GM21723 (cell line): ENCODE measurements at regions not wholly inside any gene's neighbourhood (a gene's known extent, or its start where the extent isn't known, plus 50 kb on each side); places are given as distances from the start of the nearest gene placed in this dataset.

Source experiments
- ATAC-seq: cut with Tn5 transposase; IDR thresholded peaks from one replicate; pipeline ENCODE4 v1.9.1; 2021; ENCODE audit warnings: mild to moderate bottlenecking, moderate library complexity; ENCODE audit not compliant: unreplicated experiment

DNA sequence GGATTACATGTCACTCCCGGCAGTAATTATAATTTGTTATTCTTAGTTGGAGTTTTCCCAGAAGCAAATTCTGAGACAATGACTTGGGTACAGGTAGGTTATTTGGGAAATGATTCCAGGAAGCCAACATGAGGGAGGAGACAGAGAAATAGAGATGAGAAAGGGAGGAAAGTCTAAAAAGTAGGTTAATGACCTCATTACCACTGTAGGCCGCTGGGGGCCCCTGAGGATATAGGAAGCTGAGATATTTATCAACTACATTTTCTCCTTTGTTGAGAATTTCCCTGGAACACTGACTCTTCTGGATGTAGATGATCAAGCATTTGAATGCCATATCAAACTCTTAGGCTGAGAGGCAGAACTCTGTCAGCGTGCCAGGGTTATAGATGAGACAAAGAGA is 284.3 kb downstream of the ICOS start:
- no peak for ATAC-seq

DNA sequence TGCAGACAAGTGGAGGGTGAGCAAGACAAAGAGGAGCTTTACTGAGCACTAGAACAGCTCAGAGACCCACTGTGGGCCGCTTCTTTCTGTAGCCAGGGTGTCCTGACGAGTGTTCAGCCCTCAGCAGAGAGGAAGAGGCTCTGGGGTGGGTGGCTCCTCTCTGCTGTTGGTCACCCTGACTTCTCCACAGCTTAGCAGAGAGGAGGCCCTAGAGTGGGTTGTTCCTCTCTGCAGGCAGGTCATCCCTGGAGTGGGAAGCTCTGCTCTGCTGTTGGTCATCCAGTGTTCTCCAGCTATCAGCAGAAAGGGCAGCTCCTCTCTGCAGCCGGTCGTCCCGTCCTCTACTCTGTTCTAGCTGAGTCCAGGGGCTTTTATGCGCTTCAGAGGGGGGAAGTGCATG is 286.5 kb downstream of the ICOS start:
- ATAC-seq = no peak

DNA sequence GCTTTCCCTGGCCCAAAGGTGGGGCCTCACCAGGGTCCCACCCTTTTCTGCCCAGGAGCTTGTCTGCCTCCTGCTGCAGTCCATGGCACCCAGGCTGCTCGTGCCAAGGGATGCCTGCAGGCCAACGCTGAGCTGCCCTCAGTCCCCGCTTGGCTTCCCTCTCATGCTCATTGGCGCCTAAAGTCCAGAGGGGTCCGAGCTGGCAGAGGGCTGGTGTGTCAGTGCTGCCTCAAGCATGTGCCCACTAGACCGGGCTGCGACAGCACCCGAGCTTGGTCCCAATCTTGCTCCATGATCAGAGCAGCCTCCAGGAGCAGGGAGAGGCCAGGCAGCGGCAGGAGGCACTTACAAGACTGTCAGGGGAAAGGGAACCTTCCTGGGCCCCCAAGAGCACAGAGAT is 287.0 kb downstream of the ICOS start:
- no peak for ATAC-seq

DNA sequence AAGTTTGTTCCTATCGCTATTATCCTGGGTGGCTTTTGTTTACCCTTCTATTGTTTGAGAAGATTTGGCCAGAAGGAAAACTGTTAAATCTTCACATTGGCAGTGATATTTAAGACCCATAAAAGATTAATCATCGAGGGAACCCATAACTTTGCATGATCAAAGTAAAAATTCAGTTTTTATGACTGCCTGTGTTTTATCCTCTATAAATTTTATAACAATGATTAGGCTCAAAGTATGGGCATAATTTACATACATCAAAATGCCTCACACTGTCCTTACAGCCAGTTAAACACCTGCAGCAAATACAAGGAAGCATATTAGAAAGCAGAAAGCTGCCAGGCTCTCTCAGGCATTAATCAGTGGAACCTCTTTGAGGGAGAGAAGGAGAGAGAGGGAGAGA is 289.1 kb downstream of the ICOS start:
- ATAC-seq = no peak

DNA sequence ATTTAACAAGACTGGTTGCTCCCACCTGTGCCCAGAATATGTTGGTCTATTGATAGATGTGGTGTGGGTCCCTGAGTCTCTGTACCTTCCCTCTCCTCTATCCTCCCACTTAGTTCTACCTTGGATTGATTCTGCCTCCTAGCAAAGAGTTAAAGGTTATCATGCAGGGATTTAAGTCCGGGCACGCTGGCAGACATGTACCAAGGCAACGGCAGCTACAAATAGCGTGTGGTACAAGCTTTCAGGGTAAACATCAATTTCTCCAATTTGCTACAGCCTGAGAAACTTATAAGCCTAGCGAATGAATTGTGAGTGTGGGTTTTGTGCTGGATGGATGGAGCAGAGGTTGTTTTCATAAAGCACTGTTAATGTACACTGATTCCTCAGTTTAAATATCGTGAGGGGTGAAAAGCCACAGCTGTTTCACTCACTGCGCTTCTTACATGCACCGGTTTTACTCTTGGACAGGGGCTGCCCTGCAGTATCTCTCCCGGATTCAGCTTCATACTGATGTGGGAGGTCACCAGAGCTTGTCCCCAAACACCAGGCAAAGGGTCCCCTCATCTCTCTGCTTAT is 289.8 kb downstream of the ICOS start:
- no peak for ATAC-seq

DNA sequence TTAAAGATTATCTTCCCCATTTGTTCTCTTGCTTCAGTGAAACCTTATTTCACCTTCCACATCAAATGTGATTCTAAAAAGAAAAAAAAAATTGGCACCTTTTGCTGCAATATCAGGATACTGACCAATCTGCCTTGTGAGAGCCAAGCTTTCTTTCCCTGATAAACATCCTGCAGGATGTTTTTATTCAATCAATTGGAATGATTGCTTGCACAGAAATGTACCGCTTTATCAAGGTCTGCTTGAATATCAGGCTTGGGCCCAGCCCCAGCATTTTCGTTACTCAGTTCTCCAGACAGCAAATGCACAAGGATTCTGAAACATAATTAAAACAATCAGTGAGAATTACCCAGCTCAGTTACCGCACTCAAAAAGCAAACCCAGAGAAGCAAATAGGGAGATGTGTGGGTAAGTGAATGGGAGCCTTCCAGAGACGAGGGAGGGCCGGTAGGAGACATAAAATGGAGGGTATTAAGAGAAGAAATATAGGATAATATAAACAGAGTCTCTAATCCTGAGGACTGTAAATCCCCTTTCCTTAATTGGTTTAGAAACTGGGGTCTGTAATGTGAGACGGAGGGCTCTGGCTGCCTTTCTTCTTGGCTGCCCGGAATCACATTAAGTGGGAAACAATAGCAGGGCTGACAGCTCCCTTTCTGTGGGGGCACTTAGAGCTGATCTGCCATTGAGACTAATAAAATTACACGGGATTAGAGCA is 291.8 kb downstream of the ICOS start:
- ATAC-seq = no peak

DNA sequence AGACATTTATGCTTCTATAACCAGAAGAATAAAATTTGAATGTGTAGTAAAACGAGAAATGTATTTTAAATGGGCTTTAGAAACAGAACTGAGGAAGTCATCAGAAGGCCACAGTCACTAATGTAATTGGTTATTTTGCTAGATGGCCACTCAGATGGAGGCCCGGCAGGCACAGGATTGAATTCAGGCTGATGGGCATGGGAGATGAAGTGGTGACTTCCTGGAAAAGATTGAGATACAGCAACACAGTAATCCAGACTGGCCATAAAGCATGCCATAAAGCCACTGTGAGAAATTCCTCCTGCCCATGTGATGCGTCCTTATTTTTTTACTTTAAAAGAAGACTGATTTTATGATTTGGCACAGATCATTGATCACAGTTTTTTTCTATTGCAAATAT is 297.7 kb downstream of the ICOS start:
- ATAC-seq = no peak

DNA sequence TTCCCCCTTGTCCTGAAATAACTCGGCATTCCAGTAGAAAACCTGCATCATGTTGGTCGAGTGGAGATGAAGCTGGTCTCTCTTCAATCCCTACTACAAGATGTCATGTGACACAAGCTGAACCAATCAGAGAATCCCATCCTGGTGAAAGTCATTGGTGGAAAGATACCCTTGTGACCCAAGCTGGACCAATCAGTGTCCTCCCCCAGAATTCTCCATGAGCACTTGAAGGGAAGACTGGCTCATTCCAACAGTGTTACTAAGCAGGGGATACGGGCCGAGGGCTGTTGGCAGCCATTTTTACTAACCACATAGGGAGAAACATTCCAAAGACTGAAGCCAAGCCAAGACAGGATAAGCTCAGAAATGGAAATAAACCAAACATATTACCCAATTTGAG is 298.3 kb downstream of the ICOS start:
- ATAC-seq = no peak

DNA sequence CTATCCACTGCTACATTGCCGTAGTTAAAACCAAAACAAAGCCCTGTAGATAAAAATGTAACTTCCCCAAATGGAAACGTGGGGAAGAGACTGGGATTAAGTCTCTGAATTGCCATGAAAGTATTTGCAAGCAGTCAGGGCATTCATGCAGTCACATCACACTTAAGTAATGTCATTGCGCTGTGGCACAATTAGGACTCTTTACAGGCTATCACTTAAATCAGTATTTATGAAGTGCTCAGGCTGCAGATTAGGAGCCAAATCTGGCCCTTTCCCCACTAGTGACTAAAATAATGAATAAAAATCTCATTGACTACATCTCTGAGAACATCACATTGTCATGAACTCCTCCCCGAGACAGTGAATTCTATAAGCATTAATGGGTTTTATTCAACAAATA is 300.9 kb downstream of the ICOS start:
- no peak for ATAC-seq

DNA sequence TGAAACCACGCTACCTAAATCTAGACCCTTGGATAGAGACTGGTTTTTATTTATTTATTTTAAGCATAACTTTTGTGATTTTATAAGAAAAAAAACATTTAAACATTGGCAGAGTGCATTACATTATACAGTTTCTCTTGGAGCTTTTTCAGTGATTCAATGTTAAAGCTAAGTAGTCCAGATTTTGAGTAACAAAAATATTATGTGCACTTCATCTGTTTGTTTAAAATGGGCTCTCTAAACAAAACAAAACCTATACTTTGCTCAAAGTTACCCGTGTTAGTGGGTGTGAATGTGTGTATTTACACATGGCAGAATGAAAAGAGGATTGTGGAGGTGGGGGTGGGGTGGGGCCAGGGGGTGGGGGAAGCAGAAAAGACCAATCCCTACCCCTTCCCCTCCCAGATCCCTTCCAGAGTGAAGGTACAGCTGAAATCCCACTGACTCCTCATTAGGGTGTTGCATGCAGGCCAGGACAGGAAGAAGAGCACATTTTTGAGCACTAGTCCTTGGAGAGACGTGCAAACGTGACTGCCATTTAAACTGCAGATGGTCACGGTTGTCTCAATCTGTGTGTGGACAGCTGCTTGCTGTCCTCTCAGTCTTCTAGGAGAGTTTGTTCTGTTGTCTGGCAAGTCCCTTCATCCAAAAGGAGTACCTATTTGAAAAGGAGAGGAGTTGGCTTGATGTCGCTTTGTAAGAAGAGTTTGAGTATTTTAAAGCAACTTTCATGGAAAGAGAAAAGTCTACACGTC is 303.0 kb downstream of the ICOS start:
- no peak for ATAC-seq

DNA sequence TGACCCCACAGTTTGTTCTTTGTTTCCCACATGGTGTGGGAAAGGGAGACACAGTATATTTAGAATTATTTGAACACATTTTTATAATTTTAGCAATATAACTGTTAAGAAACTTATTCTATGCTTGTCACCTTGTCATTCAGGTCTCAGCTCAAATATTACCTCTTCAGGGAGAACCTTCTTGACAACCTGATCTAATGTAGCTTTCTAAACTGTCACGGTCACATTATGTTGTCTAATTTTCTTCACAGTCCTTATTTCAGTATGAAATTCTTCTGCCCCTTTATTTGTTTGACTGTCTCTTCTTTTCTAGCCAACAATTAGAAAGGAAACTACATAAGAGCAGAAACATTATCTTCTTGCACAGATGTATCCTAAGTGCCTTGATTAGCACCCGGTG is 304.3 kb upstream of the PARD3B start:
- no peak for ATAC-seq

DNA sequence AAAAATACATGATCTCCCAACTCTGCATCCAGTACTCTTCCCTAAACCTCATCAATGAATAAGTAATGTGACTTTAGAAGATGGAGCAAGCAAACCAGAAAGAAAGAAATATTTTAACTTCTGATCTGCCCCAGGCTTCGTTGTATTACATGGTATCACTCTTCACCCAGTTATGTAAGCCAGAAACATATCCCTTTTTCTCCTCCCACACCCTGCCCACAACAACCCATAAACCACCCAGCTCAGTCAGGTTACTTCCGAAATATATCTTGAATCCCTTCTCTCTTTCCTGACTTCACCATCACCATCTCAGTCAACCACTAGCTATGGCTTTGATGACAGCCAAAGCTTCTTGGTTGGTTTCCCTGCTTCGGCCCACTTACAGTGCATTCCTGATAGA is 295.8 kb upstream of the PARD3B start:
- ATAC-seq = no peak

DNA sequence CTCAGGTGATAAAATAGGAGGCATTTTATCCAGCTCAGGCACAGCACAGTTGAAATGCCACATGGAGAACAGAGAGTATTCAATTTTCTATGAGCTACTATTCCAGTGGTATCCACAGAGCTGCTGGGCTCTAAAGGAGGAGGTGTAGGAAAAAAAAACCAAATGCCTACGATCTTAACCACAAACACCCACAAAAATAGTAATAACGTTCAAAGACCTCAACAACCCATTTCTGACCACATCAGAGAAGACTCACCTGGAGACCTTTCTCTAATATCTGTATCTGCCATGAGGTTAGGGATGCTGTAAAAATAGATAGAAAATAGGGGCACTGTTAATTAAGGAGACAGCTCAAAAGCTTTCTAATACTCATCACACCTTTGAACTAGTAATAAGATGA is 294.6 kb upstream of the PARD3B start:
- ATAC-seq = peak; percentile 16

DNA sequence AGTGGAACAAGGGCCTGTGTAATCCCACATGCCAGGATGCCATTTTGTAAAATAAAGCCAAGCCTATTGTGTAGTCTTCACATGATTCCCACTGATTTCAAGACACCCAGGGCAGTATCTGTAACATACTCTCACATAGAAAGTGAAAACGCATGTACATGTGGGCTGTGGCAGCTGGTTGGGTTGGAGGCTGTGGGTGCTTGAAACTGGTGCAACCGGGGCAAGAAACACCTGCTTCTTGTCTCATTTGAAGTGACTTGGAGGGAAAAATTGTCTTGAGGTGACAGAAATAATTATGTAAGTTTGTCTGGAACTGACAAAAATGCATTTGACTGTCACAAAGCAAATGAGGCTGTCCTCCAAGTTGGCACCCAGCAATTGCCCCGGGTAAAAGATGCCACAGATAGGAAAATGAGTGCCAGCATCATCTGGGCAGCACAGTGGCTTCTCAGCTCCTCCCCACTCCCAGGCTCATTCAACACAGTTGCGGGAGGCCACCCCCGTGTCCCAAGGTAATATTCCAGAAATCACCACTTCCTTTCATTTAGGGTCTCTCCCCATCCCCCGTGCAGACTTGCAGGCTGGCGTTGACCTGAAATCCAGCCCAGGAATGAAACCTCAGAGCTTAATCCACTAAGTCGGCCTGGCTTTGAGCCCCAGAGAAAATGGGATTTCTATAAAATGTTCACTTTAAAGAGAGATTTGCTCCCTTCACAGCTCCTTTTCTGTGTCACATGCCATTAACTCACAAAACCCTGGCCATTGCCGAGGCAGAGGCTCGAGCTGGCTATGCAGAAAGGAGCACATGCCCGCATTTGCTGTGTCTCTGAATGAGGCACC is 293.9 kb upstream of the PARD3B start:
- ATAC-seq = peak; percentile 92

DNA sequence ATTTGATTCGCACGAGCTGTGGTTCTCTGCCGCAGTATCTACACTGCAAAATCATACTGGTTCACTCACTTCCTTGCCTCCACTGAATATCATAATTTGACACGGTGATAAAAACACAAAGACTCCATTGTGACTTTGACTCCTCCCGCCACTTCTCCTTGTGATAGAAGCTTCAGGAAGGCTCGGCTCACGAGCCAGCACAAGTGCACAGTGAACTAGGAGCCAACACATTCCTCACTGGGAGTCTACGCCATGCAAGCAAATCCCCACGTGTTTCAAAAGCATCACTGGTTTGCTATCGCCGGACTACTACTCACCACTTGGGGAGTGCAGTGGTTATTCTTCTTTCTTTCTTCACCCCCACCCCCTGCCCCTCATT is 293.3 kb upstream of the PARD3B start:
- no peak for ATAC-seq

DNA sequence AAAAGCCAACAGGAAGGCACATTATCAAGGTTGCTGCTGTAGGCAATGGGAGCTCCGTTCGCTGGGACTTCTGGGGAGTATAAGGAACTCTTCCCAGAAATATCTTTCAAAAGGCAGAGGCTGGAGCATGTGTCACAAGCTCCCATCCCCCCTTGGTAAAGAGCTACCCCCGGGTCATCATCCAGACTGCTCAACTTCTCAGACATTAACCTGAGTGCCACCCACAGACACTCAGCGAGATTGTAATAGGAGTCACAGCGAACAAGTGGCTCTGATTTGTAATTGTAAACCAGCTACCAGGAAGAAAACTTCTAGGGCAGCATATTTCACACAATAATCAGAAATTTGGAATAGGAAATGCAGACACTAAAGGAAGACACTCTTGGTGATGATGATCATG is 290.2 kb upstream of the PARD3B start:
- ATAC-seq = no peak

DNA sequence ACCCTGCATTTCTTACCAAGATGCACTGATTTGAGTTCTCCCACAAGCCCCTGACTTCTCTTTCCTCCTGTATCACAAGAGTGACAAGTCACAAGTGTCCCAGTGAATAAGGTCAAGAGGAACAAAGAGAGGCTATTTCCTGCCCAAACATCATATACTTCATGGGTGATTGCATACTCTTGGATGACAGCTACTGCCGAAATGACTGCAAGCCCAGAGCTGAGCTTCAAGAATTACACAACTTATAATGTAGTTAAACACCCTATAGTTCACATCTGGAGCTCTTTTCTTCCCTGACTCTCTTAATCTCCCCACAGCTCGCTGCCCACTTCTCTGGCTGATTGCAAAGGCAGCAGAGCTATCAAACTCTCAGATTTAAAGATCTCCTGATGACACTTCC is 289.7 kb upstream of the PARD3B start:
- no peak for ATAC-seq

DNA sequence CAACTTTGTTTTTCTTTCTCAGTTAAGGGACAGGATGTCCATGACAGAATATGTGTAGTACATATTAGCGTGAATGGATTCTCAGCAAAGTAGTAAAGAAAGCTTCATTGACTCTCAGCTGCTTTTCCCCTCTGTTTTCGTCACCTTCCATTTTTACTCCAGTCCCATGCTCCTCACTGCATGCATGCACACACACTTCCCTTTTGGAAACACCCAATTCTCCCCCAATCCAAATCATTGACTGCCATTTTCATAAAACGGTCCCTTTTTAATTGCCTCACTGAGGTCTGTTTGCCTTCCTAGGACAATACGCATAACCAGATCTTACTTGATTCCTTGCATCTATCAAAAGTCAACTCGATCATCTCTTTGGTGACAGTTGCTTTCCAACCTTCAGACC is 287.5 kb upstream of the PARD3B start:
- no peak for ATAC-seq

DNA sequence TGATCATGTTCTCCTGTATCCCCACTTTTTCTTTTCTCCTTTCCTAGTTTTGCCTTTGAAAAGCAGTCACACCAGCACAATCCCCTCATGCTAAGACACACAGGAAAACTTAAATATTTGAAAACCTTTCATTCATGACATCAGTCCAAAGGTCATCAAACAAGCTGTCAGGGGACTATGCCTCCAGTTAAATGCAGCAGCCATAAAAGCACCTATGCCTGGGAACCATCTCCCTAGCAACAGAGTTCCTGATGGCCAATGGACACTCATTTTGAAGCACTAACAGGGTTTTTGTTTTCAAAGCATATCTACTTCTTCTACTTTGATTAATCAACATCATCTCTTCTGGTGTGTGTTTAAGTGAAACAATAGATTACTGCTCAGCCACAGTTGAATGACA is 286.4 kb upstream of the PARD3B start:
- no peak for ATAC-seq

DNA sequence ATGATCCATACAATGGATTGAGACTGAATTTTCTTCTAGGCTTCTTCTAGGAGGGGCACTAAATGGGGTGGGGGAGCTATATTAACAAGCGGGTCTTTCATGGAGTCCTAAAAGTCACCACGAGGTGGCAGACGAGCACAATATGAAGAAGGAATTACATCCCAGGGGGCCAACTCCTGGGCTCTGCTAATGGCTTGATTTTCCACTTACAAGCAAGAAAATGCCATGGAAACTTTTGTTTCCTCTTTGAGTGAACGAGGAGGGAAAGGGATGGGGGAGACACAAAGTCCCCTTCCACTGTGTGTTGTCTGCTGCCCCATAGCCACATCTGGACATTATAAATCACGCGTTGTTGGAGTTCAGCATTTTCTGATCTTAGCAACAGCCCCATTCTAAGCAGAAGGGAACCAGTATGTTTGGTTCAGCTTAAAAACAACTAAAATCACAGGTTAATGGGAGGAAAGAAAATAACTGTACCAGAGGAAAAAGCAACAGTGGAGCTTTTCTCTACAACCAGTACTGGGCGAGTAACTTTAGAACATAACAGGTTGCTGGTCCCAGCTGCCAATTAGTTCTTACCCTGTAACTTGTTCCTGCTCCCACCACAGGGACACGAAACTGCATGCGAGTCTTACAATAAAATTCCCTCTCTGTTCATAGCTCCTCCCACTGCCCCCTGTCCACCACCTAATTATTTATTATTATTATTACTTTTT is 285.0 kb upstream of the PARD3B start:
- ATAC-seq = peak; percentile 78

DNA sequence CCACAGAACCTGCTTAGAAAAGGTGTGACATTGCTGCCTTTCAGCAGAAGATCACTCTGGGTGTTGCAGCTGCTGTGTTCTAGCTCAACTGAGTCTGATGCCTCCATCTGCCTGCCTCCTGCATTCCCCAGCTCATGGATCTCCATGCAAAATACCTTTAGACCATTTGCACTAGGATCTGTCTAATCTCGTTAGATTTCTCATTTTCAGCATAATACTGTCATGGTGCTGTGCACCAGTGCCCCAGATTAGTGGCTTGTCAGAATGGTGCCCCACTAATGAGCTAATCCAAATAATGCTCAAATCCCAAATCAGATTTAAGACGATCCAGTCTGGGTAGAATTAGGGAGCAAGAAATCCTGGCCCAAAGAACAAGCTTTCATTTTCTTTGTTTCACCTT is 284.4 kb upstream of the PARD3B start:
- ATAC-seq = no peak
